GM23338 (cell line): ENCODE measurements at regions not wholly inside any gene's neighbourhood (a gene's known extent, or its start where the extent isn't known, plus 50 kb on each side); places are given as distances from the start of the nearest gene placed in this dataset.

Experiments
- ATAC-seq: fragments of 200-7000 bp; cut with Tn5 transposase; 3 replicates; pipeline ENCODE4 v1.9.1; 2020
- DNase-seq: peaks from one replicate; pipeline ENCODE4 v3.0.0-alpha.2; 2015; ENCODE audit warnings: low spot score
- H2AFZ ChIP-seq: fragments of 200-600 bp; sonication (generic); 2 replicates; pipeline ENCODE4 v1.8.0; 2016; ENCODE audit warnings: antibody characterized with exemption, mild to moderate bottlenecking, moderate library complexity
- H3F3A ChIP-seq: fragments of 200-600 bp; sonication (generic); replicated peaks from 2 replicates; pipeline ENCODE4 v1.8.0; 2017; ENCODE audit warnings: antibody characterized with exemption, mixed run types, low read depth
- H3K27ac ChIP-seq: fragments of 200-600 bp; sonication (generic); 2 replicates; pipeline ENCODE4 v1.6.1; 2016; ENCODE audit warnings: low read depth
- H3K27me3 ChIP-seq: fragments of 200-600 bp; sonication (generic); 2 replicates; pipeline ENCODE4 v1.8.0; 2016; ENCODE audit warnings: mild to moderate bottlenecking, mixed run types, moderate library complexity; ENCODE audit not compliant: insufficient read depth
- H3K36me3 ChIP-seq: fragments of 200-600 bp; sonication (generic); 2 replicates; pipeline ENCODE4 v1.8.0; 2016; ENCODE audit warnings: mild to moderate bottlenecking; ENCODE audit not compliant: insufficient read depth
- H3K4me1 ChIP-seq: fragments of 200-600 bp; sonication (generic); 2 replicates; pipeline ENCODE4 v1.8.0; 2016; ENCODE audit warnings: mild to moderate bottlenecking, moderate library complexity; ENCODE audit not compliant: insufficient read depth
- H3K4me2 ChIP-seq: fragments of 200-600 bp; sonication (generic); 2 replicates; pipeline ENCODE4 v1.7.1; 2017; ENCODE audit warnings: mixed run types
- H3K4me3 ChIP-seq: fragments of 200-600 bp; sonication (generic); 2 replicates; pipeline ENCODE4 v1.6.1; 2016; ENCODE audit warnings: mixed run types
- H3K79me2 ChIP-seq: fragments of 200-600 bp; sonication (generic); replicated peaks from 2 replicates; pipeline ENCODE4 v1.8.0; 2017; ENCODE audit warnings: mild to moderate bottlenecking; ENCODE audit not compliant: insufficient read depth
- H3K9me2 ChIP-seq: fragments of 200-600 bp; sonication (generic); 2 replicates; pipeline ENCODE4 v1.8.0; 2017; ENCODE audit not compliant: insufficient read depth
- H4K20me1 ChIP-seq: fragments of 200-600 bp; sonication (generic); replicated peaks from 2 replicates; pipeline ENCODE4 v1.8.0; 2017; ENCODE audit warnings: mild to moderate bottlenecking; ENCODE audit not compliant: insufficient read depth
- H3K27ac Mint-ChIP-seq: 2 replicates; pipeline ENCODE4 v1.8.0; 2020; ENCODE audit warnings: inconsistent platforms, mild to moderate bottlenecking, moderate library complexity, mixed read lengths
- H3K27me3 Mint-ChIP-seq: 3 replicates; pipeline ENCODE4 v1.8.0; 2022; ENCODE audit warnings: low read depth, mild to moderate bottlenecking, moderate library complexity, mixed read lengths, inconsistent platforms; ENCODE audit not compliant: insufficient read depth, poor library complexity
- H3K36me3 Mint-ChIP-seq: 3 replicates; pipeline ENCODE4 v1.8.0; 2021; ENCODE audit warnings: low read depth, mild to moderate bottlenecking, inconsistent platforms, moderate library complexity, mixed read lengths
- H3K4me1 Mint-ChIP-seq: 3 replicates; pipeline ENCODE4 v1.8.0; 2020; ENCODE audit warnings: mild to moderate bottlenecking, inconsistent platforms, mixed read lengths
- H3K4me3 Mint-ChIP-seq: 3 replicates; pipeline ENCODE4 v1.8.0; 2021; ENCODE audit warnings: moderate library complexity, mild to moderate bottlenecking, inconsistent platforms, mixed read lengths
- H3K9me3 Mint-ChIP-seq: 3 replicates; pipeline ENCODE4 v1.8.0; 2020; ENCODE audit warnings: moderate library complexity, mild to moderate bottlenecking, inconsistent platforms, mixed read lengths
- EZH2phosphoT487 ChIP-seq: fragments of 200-600 bp; sonication (generic); IDR thresholded peaks from one replicate; pipeline ENCODE4 v1.8.1; 2018; ENCODE audit warnings: antibody characterized with exemption; ENCODE audit not compliant: unreplicated experiment
- JUNB ChIP-seq: IDR thresholded peaks from one replicate; pipeline ENCODE4 v1.6.1; 2016; ENCODE audit warnings: antibody characterized with exemption; ENCODE audit not compliant: unreplicated experiment
- ZNF114 ChIP-seq: fragments of 250-450 bp; sonication (Bioruptor Pico); IDR thresholded peaks from 2 replicates; pipeline ENCODE4 v1.5.0; 2020; ENCODE audit warnings: mild to moderate bottlenecking, moderate library complexity
- TF ChIP-seq, protein P1 (sequence below), 2 experiments: fragments of 200-600 bp in 1 of 2; sonication (generic) in 1 of 2; conservative IDR thresholded peaks; 2 replicates each; pipeline versions ENCODE4 v1.5.1 to v1.6.1; 2016 to 2017; ENCODE audit warnings: antibody characterized with exemption in 2 of 2, low read depth in 2 of 2, mild to moderate bottlenecking in 2 of 2, moderate library complexity in 1 of 2
- TF ChIP-seq, protein P2 (sequence below): IDR thresholded peaks from 2 replicates; pipeline ENCODE4 v1.6.1; 2016; ENCODE audit warnings: antibody characterized with exemption
- TF ChIP-seq, protein P3 (sequence below): fragments of 250-450 bp; sonication (Bioruptor Pico); IDR thresholded peaks from 2 replicates; pipeline ENCODE4 v1.5.0; 2020; ENCODE audit warnings: mild to moderate bottlenecking, moderate library complexity

DNA sequence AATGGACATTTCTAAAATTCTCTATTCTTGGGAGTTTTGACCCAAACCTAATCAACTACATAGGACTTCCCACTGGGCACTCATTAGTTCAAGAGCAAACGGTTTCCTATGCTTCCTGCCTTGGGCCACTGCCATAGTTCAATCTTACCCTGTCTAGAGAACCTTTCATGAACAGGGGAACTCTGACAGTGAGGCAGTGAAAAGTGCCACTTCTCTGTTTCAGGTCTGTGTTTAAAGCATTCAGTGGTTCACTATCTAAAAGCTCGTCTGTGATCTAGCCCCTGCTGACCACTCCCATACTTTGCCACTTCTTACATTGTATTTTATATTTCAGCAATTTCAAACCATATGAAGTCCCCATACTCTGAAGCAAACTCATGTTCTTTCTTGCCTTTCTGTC is 122.7 kb upstream of the IGF1 start:
- no peak for ATAC-seq
- no peaks in the 10 kb centered on the region for H3K4me1 ChIP-seq
- no peak overlapping the region for H3K27ac ChIP-seq
- no peaks in the 10 kb centered on the region for H3K79me2 ChIP-seq
- Mint-ChIP-seq H3K36me3 (peaks cover 2% of the 10 kb centered on the region; the same call in 2 of the 3 replicates), H3K4me1 (0 out of 3 replicates have a peak, but pooled peaks cover 2% of the 10 kb centered on the region), H3K27me3 (no peaks in the 10 kb centered on the region), H3K9me3 (peaks cover 13% of the 10 kb centered on the region), H3K4me3 (no peak overlapping the region), H3K27ac (no peak overlapping the region)
- no peaks in the 10 kb centered on the region for H3F3A ChIP-seq
- TF ChIP-seq, protein P1, sequence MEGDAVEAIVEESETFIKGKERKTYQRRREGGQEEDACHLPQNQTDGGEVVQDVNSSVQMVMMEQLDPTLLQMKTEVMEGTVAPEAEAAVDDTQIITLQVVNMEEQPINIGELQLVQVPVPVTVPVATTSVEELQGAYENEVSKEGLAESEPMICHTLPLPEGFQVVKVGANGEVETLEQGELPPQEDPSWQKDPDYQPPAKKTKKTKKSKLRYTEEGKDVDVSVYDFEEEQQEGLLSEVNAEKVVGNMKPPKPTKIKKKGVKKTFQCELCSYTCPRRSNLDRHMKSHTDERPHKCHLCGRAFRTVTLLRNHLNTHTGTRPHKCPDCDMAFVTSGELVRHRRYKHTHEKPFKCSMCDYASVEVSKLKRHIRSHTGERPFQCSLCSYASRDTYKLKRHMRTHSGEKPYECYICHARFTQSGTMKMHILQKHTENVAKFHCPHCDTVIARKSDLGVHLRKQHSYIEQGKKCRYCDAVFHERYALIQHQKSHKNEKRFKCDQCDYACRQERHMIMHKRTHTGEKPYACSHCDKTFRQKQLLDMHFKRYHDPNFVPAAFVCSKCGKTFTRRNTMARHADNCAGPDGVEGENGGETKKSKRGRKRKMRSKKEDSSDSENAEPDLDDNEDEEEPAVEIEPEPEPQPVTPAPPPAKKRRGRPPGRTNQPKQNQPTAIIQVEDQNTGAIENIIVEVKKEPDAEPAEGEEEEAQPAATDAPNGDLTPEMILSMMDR (conservative IDR thresholded peaks at IDR 0.05; ENCODE audit: low read depth in 2 of 2), result no peak
- TF ChIP-seq JUNB (no peak), ZNF114 (CRISPR knock-in tag) (no peak), EZH2phosphoT487 (no peak)
- TF ChIP-seq, protein P2, sequence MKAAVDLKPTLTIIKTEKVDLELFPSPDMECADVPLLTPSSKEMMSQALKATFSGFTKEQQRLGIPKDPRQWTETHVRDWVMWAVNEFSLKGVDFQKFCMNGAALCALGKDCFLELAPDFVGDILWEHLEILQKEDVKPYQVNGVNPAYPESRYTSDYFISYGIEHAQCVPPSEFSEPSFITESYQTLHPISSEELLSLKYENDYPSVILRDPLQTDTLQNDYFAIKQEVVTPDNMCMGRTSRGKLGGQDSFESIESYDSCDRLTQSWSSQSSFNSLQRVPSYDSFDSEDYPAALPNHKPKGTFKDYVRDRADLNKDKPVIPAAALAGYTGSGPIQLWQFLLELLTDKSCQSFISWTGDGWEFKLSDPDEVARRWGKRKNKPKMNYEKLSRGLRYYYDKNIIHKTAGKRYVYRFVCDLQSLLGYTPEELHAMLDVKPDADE, result no peak
- TF ChIP-seq, protein P3, sequence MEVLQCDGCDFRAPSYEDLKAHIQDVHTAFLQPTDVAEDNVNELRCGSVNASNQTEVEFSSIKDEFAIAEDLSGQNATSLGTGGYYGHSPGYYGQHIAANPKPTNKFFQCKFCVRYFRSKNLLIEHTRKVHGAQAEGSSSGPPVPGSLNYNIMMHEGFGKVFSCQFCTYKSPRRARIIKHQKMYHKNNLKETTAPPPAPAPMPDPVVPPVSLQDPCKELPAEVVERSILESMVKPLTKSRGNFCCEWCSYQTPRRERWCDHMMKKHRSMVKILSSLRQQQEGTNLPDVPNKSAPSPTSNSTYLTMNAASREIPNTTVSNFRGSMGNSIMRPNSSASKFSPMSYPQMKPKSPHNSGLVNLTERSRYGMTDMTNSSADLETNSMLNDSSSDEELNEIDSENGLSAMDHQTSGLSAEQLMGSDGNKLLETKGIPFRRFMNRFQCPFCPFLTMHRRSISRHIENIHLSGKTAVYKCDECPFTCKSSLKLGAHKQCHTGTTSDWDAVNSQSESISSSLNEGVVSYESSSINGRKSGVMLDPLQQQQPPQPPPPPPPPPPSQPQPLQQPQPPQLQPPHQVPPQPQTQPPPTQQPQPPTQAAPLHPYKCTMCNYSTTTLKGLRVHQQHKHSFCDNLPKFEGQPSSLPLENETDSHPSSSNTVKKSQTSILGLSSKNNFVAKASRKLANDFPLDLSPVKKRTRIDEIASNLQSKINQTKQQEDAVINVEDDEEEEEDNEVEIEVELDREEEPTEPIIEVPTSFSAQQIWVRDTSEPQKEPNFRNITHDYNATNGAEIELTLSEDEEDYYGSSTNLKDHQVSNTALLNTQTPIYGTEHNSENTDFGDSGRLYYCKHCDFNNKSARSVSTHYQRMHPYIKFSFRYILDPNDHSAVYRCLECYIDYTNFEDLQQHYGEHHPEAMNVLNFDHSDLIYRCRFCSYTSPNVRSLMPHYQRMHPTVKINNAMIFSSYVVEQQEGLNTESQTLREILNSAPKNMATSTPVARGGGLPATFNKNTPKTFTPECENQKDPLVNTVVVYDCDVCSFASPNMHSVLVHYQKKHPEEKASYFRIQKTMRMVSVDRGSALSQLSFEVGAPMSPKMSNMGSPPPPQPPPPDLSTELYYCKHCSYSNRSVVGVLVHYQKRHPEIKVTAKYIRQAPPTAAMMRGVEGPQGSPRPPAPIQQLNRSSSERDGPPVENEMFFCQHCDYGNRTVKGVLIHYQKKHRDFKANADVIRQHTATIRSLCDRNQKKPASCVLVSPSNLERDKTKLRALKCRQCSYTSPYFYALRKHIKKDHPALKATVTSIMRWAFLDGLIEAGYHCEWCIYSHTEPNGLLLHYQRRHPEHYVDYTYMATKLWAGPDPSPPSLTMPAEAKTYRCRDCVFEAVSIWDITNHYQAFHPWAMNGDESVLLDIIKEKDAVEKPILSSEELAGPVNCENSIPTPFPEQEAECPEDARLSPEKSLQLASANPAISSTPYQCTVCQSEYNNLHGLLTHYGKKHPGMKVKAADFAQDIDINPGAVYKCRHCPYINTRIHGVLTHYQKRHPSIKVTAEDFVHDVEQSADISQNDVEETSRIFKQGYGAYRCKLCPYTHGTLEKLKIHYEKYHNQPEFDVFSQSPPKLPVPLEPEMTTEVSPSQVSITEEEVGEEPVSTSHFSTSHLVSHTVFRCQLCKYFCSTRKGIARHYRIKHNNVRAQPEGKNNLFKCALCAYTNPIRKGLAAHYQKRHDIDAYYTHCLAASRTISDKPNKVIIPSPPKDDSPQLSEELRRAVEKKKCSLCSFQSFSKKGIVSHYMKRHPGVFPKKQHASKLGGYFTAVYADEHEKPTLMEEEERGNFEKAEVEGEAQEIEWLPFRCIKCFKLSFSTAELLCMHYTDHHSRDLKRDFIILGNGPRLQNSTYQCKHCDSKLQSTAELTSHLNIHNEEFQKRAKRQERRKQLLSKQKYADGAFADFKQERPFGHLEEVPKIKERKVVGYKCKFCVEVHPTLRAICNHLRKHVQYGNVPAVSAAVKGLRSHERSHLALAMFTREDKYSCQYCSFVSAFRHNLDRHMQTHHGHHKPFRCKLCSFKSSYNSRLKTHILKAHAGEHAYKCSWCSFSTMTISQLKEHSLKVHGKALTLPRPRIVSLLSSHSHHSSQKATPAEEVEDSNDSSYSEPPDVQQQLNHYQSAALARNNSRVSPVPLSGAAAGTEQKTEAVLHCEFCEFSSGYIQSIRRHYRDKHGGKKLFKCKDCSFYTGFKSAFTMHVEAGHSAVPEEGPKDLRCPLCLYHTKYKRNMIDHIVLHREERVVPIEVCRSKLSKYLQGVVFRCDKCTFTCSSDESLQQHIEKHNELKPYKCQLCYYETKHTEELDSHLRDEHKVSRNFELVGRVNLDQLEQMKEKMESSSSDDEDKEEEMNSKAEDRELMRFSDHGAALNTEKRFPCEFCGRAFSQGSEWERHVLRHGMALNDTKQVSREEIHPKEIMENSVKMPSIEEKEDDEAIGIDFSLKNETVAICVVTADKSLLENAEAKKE (CRISPR knock-in tag), result no peak
- no peak overlapping the region for H3K4me2 ChIP-seq
- no peak overlapping the region for H2AFZ ChIP-seq
- no peak overlapping the region for H3K4me3 ChIP-seq
- no peaks in the 10 kb centered on the region for H4K20me1 ChIP-seq
- H3K36me3 ChIP-seq, result no peaks in the 10 kb centered on the region
- no peak for DNase-seq
- H3K9me2 ChIP-seq, result 0 out of 2 replicates have a peak, but pooled peaks cover 8% of the 10 kb centered on the region
- H3K27me3 ChIP-seq, result no peaks in the 10 kb centered on the region
